NCI-H128 (cell line): ENCODE measurements at regions not wholly inside any gene's neighbourhood (a gene's known extent, or its start where the extent isn't known, plus 50 kb on each side); places are given as distances from the start of the nearest gene placed in this dataset.

ENCODE experiments used
- DNase-seq: peaks from one replicate; lab custom pipeline; 2025; ENCODE audit not compliant: unreplicated experiment; lab: John Stamatoyannopoulos, UW

GRCh38 chr7:156234192-156234591, 406.4 kb upstream of the RNF32 start:
- no peak for DNase-seq

DNA sequence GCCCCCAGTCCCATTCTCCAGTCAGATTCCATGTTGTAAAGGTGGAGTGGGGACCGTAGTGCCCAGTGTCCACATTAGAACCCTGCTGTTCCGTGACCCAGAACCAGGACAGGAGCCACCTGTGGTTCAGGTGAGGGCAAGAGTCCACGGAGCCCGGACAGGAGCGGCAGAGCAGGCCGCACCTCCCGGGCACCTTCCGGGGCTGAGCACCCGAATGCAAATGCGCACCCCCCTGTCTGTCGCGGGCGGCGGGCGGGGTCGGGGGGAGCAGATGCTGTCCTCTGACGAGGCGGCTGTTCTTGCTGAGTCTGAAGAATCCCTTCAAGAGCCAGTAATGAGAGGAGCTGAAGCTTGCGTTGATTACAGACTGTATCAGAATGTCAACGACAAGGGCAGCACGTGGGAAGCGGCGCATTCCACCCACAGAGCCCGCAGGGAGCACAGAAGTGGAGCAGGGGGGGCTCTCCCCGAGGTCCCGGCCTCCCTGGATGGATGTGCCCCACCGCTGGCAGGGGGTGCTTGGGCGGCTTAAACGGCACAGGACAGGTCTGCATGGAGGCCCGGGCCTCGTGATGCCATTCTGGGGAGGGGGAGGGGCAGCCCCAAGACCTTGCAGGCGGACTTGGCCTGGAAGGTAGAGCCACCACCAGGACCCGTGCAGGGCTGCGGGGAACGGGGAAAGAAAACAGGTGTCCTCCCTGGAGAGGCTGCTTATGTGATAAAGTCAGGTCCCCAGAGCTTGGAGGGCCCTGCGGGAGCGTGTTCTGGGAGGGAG, 407.5 kb upstream of the RNF32 start:
- no peak for DNase-seq

DNA sequence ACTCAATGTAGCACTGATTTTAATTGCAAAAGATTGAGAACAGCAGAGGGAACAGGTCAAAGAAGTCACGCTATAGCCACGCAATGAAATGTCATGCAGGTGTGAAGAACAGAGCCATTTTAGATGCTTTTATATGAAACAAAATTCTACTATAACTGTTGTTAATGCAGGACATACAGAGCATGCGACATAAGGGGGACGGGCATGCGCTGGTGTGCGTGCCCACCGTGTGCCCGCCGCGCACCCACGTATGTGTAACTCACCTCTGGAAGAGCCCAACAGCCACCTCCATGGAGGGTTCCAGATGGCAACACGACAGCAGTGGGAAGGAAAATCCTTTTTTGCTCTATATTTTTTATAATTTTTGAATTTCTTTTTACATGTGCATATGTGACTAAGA, 410.0 kb upstream of the RNF32 start:
- no peak for DNase-seq

GRCh38 chr7:156224833-156225225, 412.6 kb upstream of the SHH start:
- DNase-seq: no peak

- no peak for DNase-seq
These were observed 411.9 kb upstream of the SHH start for GRCh38 chr7:156223935-156224832.

GRCh38 chr7:156222611-156223010, 410.3 kb upstream of the SHH start:
- no peak for DNase-seq

GRCh38 chr7:156222151-156222550, 409.9 kb upstream of the SHH start:
- no peak for DNase-seq

DNA sequence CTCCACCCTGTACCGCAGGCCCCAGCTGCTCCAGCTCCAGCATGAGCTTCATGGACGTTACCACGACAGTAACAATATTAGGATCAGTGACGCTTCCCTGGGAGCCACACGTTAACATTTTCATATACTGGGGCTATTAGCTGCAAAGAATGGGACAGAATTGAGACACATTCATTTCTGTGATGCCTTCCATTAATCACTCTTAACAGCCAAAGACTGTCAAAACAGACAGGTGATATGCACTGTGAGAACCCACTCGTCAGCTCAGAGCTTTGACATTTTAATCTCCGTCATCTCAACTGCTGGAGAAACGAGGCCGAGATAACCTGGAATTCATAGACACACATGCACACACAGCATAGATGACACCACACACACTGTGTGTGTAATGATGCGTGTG, 408.4 kb upstream of the SHH start:
- no peak for DNase-seq

DNA sequence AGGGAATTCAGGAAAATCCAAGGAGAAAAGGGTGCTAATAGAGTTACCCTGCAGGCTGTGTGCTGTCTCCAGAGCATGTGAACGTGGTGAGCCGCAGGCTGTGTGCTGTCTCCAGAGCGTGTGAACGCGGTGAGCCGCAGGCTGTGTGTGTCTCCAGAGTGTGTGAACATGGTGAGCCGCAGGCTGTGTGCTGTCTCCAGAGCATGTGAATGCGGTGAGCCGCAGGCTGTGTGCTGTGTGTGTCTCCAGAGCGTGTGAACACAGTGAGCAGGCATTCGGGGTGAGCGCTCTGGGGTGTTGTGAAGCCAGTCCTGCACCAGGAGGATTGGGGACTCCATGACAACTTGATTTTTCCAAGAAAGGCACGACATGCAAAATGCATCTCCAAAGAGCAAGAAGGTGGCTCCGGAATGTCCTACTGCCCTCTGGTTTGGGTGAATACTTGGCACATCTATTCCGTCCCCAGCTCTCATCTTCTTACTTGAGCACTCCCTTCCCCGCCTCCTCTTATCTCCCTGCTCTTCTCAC, 407.9 kb upstream of the SHH start:
- no peak for DNase-seq

GRCh38 chr7:156219307-156220077, 407.2 kb upstream of the SHH start:
- no peak for DNase-seq

GRCh38 chr7:156218544-156219306, 406.5 kb upstream of the SHH start:
- DNase-seq: no peak

GRCh38 chr7:156217803-156218202, 405.5 kb upstream of the SHH start:
- no peak for DNase-seq

GRCh38 chr7:156209087-156209486, 396.8 kb upstream of the SHH start:
- no peak for DNase-seq

- DNase-seq: no peak
These were observed 395.0 kb upstream of the SHH start for GRCh38 chr7:156207306-156207705.

GRCh38 chr7:156206174-156206573, 393.9 kb upstream of the SHH start:
- no peak for DNase-seq

GRCh38 chr7:156204820-156205219, 392.6 kb upstream of the SHH start:
- no peak for DNase-seq

DNA sequence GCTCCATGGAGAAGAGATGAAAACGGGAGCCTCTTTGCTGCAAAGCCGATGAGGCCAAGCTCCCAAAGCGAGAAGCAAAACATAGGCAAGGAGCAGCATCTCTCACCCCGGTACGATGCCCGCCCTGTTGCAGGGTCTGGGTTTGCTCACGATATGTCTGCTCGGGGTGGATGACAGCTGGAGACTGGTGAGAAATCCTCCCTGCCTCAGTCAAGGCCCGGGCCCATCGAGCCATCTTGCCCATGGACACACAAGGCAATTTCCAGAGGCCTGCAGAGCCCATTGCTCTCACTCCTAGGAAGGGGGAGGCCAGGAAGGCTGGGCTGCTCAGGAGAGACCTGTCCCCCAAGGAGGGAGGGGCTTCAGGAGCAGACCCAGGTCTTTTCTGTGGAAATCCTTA, 391.7 kb upstream of the SHH start:
- DNase-seq: no peak

- no peak for DNase-seq
These were observed 386.0 kb upstream of the SHH start for GRCh38 chr7:156198277-156198676.

GRCh38 chr7:156196649-156197048, 384.4 kb upstream of the SHH start:
- DNase-seq: no peak

GRCh38 chr7:156195276-156195675, 383.0 kb upstream of the SHH start:
- DNase-seq: no peak

GRCh38 chr7:156194813-156195212, 382.6 kb upstream of the SHH start:
- no peak for DNase-seq
